GM12878 (cell line): ENCODE measurements at regions not wholly inside any gene's neighbourhood (a gene's known extent, or its start where the extent isn't known, plus 50 kb on each side); places are given as distances from the start of the nearest gene placed in this dataset.

Experiments
- ASH2L ChIP-seq: fragments of 300-600, 200-600 bp; sonication (generic); IDR thresholded peaks from 2 replicates; pipeline ENCODE4 v1.6.1; 2017; ENCODE audit warnings: low read depth, mild to moderate bottlenecking, borderline replicate concordance
- BHLHE40 ChIP-seq, 2 experiments: fragments of 450-650 bp in 1 of 2; IDR thresholded peaks; 2 replicates each; pipeline ENCODE4 v1.6.1; 2011 to 2017; ENCODE audit warnings: low read depth in 2 of 2, borderline replicate concordance in 1 of 2, improper control_type of control experiment in 1 of 2, low read length in 1 of 2, mild to moderate bottlenecking in 1 of 2
- BRCA1 ChIP-seq: IDR thresholded peaks from 2 replicates; pipeline ENCODE4 v1.6.1; 2011; ENCODE audit warnings: low read depth, low read length, improper control_type of control experiment
- HDAC2 ChIP-seq: fragments of 200-600 bp; sonication (generic); IDR thresholded peaks from 2 replicates; pipeline ENCODE4 v1.6.1; 2017
- NRF1 ChIP-seq: conservative IDR thresholded peaks from 2 replicates; pipeline ENCODE4 v1.6.1; 2011; ENCODE audit warnings: mild to moderate bottlenecking, low read depth, low read length, improper control_type of control experiment
- POLR2A ChIP-seq: IDR thresholded peaks from 2 replicates; pipeline ENCODE4 v1.6.1; 2011; ENCODE audit warnings: low read depth, mild to moderate bottlenecking, low read length
- YBX1 ChIP-seq: fragments of 450-650 bp; IDR thresholded peaks from 2 replicates; pipeline ENCODE4 v1.6.1; 2016; ENCODE audit warnings: antibody characterized with exemption
- TF ChIP-seq, protein P1 (sequence below): fragments of 450-650 bp; formaldehyde crosslinking; IDR thresholded peaks from 2 replicates; pipeline ENCODE4 v1.4.0; 2022; ENCODE audit warnings: mild to moderate bottlenecking, moderate library complexity
- TF ChIP-seq, protein P2 (sequence below), 3 experiments: IDR thresholded peaks in 2 of 3; conservative IDR thresholded peaks in 1 of 3; 2 replicates each; pipeline ENCODE4 v1.5.1; 2011; ENCODE audit warnings: low read depth in 3 of 3, low read length in 3 of 3, mild to moderate bottlenecking in 3 of 3, control low read depth in 2 of 3, moderate library complexity in 2 of 3, inconsistent platforms in 1 of 3, mixed read lengths in 1 of 3; ENCODE audit not compliant: control insufficient read depth in 2 of 3, insufficient read depth in 1 of 3; ENCODE audit errors: extremely low read depth in 1 of 3

DNA sequence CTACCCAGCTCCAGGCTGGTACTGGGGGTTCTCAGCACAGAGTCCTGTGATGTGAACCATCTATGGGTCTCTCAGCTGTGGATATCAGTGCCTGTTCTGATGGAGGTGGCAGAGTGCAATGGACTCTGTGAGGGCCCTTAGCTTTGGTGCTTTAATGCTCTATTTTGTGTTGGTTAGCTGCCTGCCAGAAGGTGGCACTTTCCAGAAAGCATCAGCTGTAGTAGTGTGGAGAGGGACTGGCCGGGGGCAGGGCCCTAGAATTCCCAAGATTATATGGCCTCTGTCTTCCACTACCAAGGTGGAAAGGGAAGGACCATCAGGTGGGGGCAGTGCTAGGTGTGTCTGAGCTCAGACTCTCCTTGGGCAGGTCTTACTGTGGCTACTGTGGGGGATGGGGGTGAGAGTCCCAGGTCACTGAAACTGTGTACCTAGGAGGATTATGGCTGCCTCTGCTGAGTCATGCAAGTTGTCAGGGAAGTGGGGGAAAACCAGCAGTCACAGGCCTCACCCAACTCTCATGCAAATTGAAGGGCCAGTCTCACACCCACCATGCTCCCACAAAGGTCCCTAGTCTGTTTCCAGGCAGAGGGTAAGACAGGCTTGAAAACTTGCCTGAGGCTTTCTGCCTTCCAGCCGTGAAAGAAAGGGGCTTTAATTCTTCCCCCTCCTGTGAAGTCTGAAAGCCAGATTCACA, 878.1 kb downstream of the C12orf50 start:
- TF ChIP-seq HDAC2 (no peak), NRF1 (no peak), POLR2A (no peak), ASH2L (no peak), BRCA1 (no peak), BHLHE40 (IDR thresholded peaks at IDR 0.05; ENCODE audit: borderline replicate concordance in 1 of 2, low read depth in 2 of 2, low read length in 1 of 2) (peak in 1 of 2 experiments; percentile 62; a peak in 1 of 4 replicates), YBX1 (no peak)
- TF ChIP-seq, protein P1, sequence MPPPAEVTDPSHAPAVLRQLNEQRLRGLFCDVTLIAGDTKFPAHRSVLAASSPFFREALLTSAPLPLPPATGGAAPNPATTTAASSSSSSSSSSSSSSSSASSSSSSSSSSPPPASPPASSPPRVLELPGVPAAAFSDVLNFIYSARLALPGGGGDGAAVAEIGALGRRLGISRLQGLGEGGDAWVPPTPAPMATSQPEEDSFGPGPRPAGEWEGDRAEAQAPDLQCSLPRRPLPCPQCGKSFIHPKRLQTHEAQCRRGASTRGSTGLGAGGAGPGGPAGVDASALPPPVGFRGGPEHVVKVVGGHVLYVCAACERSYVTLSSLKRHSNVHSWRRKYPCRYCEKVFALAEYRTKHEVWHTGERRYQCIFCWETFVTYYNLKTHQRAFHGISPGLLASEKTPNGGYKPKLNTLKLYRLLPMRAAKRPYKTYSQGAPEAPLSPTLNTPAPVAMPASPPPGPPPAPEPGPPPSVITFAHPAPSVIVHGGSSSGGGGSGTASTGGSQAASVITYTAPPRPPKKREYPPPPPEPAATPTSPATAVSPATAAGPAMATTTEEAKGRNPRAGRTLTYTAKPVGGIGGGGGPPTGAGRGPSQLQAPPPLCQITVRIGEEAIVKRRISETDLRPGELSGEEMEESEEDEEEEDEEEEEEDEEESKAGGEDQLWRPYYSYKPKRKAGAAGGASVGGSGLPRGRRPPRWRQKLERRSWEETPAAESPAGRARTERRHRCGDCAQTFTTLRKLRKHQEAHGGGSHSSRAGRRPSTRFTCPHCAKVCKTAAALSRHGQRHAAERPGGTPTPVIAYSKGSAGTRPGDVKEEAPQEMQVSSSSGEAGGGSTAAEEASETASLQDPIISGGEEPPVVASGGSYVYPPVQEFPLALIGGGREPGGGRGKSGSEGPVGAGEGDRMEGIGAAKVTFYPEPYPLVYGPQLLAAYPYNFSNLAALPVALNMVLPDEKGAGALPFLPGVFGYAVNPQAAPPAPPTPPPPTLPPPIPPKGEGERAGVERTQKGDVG: no peak
- TF ChIP-seq, protein P2, sequence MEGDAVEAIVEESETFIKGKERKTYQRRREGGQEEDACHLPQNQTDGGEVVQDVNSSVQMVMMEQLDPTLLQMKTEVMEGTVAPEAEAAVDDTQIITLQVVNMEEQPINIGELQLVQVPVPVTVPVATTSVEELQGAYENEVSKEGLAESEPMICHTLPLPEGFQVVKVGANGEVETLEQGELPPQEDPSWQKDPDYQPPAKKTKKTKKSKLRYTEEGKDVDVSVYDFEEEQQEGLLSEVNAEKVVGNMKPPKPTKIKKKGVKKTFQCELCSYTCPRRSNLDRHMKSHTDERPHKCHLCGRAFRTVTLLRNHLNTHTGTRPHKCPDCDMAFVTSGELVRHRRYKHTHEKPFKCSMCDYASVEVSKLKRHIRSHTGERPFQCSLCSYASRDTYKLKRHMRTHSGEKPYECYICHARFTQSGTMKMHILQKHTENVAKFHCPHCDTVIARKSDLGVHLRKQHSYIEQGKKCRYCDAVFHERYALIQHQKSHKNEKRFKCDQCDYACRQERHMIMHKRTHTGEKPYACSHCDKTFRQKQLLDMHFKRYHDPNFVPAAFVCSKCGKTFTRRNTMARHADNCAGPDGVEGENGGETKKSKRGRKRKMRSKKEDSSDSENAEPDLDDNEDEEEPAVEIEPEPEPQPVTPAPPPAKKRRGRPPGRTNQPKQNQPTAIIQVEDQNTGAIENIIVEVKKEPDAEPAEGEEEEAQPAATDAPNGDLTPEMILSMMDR (IDR thresholded peaks at IDR 0.05 in 2 of 3, conservative IDR thresholded peaks at IDR 0.05 in 1 of 3; ENCODE audit: control insufficient read depth in 2 of 3, extremely low read depth in 1 of 3, insufficient read depth in 1 of 3, low read depth in 3 of 3, low read length in 3 of 3): no peak
